ENCODE measurements at regions not wholly inside any gene's neighbourhood (a gene's known extent, or its start where the extent isn't known, plus 50 kb on each side); places are given as distances from the start of the nearest gene placed in this dataset.

- TF ChIP-seq CTCF (conservative IDR thresholded peaks at IDR 0.05): no peak
- H3K27ac ChIP-seq: no peak overlapping the region
Measured at GRCh38 chr12:93202688-93203087, 175.0 kb upstream of the NUDT4 start.

GRCh38 chr12:93203361-93203760, 174.4 kb upstream of the NUDT4 start:
- no peak for TF ChIP-seq CTCF (conservative IDR thresholded peaks at IDR 0.05)

DNA sequence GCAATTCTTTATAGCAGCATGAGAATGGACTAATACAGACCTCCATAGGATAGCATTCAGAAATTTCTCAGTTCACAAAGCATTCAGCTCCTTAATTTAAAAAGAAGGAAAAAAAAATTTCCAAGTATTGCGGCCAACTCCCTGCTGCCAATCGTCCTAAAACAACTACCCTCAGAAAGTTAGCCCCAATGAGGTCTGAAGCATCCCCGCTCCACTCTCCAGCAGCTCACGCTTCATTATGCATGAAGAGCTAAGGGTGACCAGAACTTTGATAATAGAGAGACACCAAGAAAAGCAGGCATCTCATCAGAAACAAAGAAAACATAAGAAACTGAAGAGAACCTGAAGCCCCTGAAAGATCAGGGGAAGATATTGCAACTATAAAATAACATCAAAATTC, 172.8 kb upstream of the NUDT4 start:
- H3K27ac ChIP-seq: no peak overlapping the region
- no peak for TF ChIP-seq CTCF (conservative IDR thresholded peaks at IDR 0.05)

More at GRCh38 chr12:93203361-93203760, 174.4 kb upstream of the NUDT4 start:
- H3K27ac ChIP-seq: no peak overlapping the region

DNA sequence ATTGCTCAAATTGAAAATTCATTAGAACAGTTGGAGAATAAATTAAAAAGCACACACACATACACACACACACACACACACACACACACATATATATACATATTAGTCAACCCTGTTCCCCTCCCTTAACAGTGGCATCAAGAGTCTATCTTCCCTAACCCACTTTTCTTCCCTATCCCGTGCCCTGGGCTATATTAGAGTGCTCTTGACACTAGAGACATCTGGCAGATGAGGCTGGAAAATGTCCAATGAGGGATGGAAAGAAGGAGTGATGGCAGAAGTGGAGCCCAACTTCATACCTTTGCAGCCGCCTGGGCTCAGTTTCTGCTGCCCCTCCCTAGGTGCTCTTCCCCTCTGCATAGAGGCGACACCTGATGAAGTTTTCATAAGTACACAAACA, 172.4 kb upstream of the NUDT4 start:
- TF ChIP-seq CTCF (conservative IDR thresholded peaks at IDR 0.05): no peak
- H3K27ac ChIP-seq: no peak overlapping the region

GRCh38 chr12:93208011-93208410, 169.7 kb upstream of the NUDT4 start:
- no peak for TF ChIP-seq CTCF (conservative IDR thresholded peaks at IDR 0.05)
- no peak overlapping the region for H3K27ac ChIP-seq

GRCh38 chr12:93214523-93215289, 163.0 kb upstream of the NUDT4 start:
- TF ChIP-seq CTCF (conservative IDR thresholded peaks at IDR 0.05): no peak
- H3K27ac ChIP-seq: no peak overlapping the region

- TF ChIP-seq CTCF (conservative IDR thresholded peaks at IDR 0.05): no peak
- H3K27ac ChIP-seq: no peak overlapping the region
Measured at GRCh38 chr12:93215290-93215678, 162.4 kb upstream of the NUDT4 start.

All from VCaP (cell line).